ENCODE measurements at regions not wholly inside any gene's neighbourhood (a gene's known extent, or its start where the extent isn't known, plus 50 kb on each side); places are given as distances from the start of the nearest gene placed in this dataset.

DNA sequence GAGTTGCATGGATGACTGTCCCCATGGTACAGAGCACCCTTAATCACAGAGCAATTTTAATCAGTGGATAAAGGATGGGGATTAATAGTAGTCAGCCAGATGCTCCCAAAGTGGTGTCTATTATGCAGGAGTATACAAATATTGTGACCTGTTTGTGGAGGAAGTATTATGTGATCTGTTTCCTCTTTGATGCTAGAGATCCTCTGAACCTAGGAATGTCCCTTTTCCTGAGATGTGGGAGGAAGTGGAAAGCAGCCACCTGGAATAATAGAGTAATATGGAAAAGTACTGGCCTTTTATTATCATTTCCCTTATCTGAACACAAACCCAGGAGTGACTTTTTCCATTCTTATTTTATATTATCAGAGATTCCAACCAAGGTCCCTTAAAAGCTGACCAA is 94.2 kb upstream of the EFEMP1 start:
- H3K4me3 ChIP-seq (ENCODE audit: low read depth, low read length): no peak overlapping the region
- TF ChIP-seq, protein P1, sequence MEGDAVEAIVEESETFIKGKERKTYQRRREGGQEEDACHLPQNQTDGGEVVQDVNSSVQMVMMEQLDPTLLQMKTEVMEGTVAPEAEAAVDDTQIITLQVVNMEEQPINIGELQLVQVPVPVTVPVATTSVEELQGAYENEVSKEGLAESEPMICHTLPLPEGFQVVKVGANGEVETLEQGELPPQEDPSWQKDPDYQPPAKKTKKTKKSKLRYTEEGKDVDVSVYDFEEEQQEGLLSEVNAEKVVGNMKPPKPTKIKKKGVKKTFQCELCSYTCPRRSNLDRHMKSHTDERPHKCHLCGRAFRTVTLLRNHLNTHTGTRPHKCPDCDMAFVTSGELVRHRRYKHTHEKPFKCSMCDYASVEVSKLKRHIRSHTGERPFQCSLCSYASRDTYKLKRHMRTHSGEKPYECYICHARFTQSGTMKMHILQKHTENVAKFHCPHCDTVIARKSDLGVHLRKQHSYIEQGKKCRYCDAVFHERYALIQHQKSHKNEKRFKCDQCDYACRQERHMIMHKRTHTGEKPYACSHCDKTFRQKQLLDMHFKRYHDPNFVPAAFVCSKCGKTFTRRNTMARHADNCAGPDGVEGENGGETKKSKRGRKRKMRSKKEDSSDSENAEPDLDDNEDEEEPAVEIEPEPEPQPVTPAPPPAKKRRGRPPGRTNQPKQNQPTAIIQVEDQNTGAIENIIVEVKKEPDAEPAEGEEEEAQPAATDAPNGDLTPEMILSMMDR (IDR thresholded peaks at IDR 0.05; ENCODE audit: borderline replicate concordance, insufficient read depth, low read depth, low read length): no peak

DNA sequence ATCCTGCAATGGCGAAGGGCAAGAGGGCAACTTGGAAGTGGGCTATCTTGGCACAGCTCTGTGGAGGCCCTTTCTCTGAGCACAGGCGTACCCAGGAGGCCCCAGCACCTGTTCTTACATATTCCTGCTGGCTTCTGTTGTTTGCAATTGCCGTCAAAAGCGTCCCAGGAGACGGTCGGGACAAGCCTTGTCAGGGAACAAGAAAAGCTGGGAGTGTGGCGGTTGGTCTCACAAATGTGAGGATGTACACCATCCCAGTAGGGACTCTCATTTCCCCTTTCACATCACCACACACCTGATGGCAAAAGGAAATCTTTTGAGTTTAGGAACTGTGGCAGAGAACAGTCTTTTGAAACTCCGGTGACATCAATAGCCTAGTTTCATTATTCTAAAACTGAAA is 94.7 kb upstream of the EFEMP1 start:
- H3K4me3 ChIP-seq (ENCODE audit: low read depth, low read length): no peak overlapping the region
- TF ChIP-seq, protein P1 (IDR thresholded peaks at IDR 0.05; ENCODE audit: borderline replicate concordance, insufficient read depth, low read depth, low read length): no peak

DNA sequence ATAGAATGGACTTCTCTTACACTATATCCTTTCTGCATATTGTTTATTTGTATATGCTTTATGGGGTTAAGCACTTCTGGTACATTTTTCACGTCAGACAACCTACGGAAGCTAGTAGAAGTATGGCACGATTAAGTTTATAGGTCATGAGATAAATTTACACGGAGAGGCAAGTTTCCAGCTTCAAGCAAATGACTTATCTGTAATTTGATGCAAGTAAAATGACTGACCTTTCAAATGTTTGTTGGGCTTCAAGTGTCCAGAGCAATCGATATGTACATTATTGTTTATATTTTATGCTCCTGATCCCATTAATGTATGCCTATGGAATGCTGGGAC is 97.5 kb upstream of the EFEMP1 start:
- TF ChIP-seq, protein P1 (IDR thresholded peaks at IDR 0.05; ENCODE audit: borderline replicate concordance, insufficient read depth, low read depth, low read length): no peak
- H3K4me3 ChIP-seq (ENCODE audit: low read depth, low read length): no peak overlapping the region

DNA sequence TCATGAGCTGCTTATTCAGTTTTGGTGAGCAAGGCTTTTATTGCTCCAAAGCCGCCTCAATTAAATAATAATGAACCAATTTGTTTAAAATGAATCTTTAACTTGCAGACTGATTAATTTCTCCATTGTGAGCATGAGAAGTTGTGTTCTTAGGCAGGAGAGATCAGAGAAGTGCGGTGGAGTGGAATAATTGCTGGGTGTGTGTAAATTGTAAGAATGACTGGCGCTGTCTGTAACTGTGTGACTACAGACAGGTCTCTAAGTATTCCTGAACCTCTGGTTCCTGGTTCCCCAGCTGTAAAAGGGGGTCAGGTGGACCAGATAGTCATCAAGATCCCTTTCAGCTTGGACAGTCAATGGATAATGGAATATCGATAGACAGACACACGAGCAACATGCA is 98.0 kb upstream of the EFEMP1 start:
- TF ChIP-seq, protein P1 (IDR thresholded peaks at IDR 0.05; ENCODE audit: borderline replicate concordance, insufficient read depth, low read depth, low read length): no peak
- no peak overlapping the region for H3K4me3 ChIP-seq (ENCODE audit: low read depth, low read length)

DNA sequence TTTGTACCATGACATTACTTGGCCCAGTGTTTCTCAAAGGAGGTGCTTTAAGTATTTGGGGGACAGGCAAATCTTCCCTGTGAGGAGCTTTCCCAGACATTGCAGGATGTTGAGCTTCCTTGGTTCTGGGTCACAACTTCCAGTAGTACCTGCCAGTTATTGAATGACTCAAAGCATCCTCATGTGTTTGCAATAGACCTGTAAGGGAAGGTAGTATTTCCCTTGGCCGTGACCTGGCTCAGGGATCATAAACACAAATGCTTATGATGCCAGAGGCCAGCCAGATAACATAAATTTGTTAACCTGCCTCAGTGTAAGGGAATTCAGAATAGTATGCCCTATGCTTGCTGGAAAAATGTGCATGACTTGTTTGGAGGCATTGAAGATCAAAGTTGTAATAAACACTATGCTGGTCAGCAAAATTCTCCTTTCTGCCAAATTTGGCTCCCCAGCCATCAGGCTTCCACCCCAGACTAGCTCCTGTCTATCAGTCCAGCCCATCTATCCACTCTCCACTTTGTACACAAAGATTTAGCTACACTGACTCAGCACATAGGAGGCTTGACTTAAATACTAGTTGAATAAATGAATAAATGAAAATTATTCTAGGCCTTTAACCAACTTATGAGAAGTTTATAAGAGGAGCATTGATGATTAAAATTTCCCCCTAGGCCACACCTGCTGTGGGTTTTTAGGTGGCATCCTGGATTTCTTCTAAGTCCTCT is 102.0 kb upstream of the EFEMP1 start:
- H3K4me3 ChIP-seq (ENCODE audit: low read depth, low read length): no peak overlapping the region
- TF ChIP-seq, protein P1 (IDR thresholded peaks at IDR 0.05; ENCODE audit: borderline replicate concordance, insufficient read depth, low read depth, low read length): no peak

DNA sequence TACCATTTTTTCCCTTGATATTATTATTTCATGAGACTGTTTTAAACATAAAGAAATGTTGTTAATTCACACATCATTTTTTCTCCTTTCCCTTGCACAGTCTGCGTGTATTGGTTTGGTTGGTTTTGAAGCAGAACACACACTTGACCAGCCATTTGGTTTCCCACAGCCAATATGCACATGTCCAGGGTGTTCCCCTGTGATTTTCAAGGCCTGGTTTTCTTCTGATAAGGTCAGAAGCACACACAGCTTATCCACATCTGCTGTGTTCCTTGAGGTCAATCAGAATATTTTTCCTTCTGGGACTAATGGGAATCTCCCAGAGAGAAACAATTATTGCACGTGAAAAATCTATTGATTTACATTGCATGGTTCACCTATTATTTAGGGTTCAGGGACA is 103.2 kb upstream of the EFEMP1 start:
- TF ChIP-seq, protein P1 (IDR thresholded peaks at IDR 0.05; ENCODE audit: borderline replicate concordance, insufficient read depth, low read depth, low read length): no peak
- H3K4me3 ChIP-seq (ENCODE audit: low read depth, low read length): no peak overlapping the region

DNA sequence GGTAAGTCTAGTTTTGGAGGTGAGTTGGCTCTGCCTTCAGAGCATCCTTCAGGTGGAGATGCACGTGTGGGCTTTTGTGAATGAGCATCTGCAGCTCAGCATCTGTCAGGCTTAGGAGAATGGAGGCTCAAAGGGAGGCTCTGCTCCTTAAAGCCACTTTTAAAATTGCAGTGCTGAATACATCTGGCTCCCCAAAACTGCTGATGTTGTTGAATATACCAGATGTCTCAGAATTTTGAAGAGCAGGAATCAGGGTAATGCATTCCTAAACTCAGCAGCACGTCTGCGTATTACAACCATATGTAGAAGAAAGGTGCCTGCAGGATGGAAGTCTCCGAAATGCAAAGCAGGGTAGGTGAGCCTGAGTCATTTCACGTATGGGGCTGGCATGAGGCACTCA is 106.5 kb upstream of the EFEMP1 start:
- TF ChIP-seq, protein P1 (IDR thresholded peaks at IDR 0.05; ENCODE audit: borderline replicate concordance, insufficient read depth, low read depth, low read length): no peak
- H3K4me3 ChIP-seq (ENCODE audit: low read depth, low read length): no peak overlapping the region

Measured in GM12875 (cell line).